Panc1 (cell line): ENCODE measurements at regions not wholly inside any gene's neighbourhood (a gene's known extent, or its start where the extent isn't known, plus 50 kb on each side); places are given as distances from the start of the nearest gene placed in this dataset.

Experiments used
- ATAC-seq: fragments of 200-7000 bp; cut with Tn5 transposase; 2 replicates; pipeline ENCODE4 v1.9.1; 2020; ENCODE audit warnings: mild to moderate bottlenecking, moderate library complexity
- BruUV-seq: library from RNA; stranded (reverse); fragments of 400-500 nt; replicated peaks from 2 replicates; lab custom pipeline; 2021; lab: Mats Ljungman, UMichigan
- CTCF ChIA-PET: fragments of 300-600 bp; sonication (Branson Sonifier 250); formaldehyde crosslinking; loops from one replicate; lab custom pipeline; 2022; ENCODE audit warnings: antibody characterized with exemption; lab: Charles Lee
- POLR2A ChIA-PET: fragments of 300-600 bp; sonication (Branson Sonifier 250); formaldehyde crosslinking; loops from one replicate; lab custom pipeline; 2022; ENCODE audit warnings: antibody characterized with exemption; lab: Charles Lee
- DNase-seq: peaks from one replicate; pipeline ENCODE4 v3.0.0-alpha.2; 2010; ENCODE audit warnings: low read depth, low spot score
- H3K27ac ChIP-seq: 2 replicates; pipeline ENCODE4 v1.5.1; 2011; ENCODE audit warnings: mild to moderate bottlenecking, low read length, inconsistent platforms
- H3K27me3 ChIP-seq: fragments of 200-500 bp; sonication (Bioruptor generic); 2 replicates; pipeline ENCODE4 v1.6.0; 2014; ENCODE audit warnings: low read length, inconsistent platforms; ENCODE audit not compliant: control insufficient read depth, insufficient read depth
- H3K36me3 ChIP-seq: fragments of 200-500 bp; sonication (Bioruptor generic); 2 replicates; pipeline ENCODE4 v1.5.1; 2014; ENCODE audit warnings: inconsistent platforms, mild to moderate bottlenecking, low read length, moderate library complexity; ENCODE audit not compliant: control insufficient read depth, insufficient read depth
- H3K4me1 ChIP-seq: 2 replicates; pipeline ENCODE4 v1.5.1; 2011; ENCODE audit warnings: inconsistent platforms, mild to moderate bottlenecking, low read length, moderate library complexity; ENCODE audit not compliant: control insufficient read depth, insufficient read depth
- H3K4me3 ChIP-seq, 2 experiments: 2 replicates each; pipeline ENCODE4 v1.5.1; 2011 to 2012; ENCODE audit warnings: low read depth in 2 of 2, low read length in 2 of 2, mild to moderate bottlenecking in 2 of 2, inconsistent platforms in 1 of 2, moderate library complexity in 1 of 2
- H3K9me3 ChIP-seq: fragments of 200-500 bp; sonication (Bioruptor generic); 2 replicates; pipeline ENCODE4 v1.5.1; 2014; ENCODE audit warnings: low read depth, mild to moderate bottlenecking, inconsistent platforms, low read length, moderate library complexity; ENCODE audit not compliant: control insufficient read depth, insufficient read depth
- POLR2AphosphoS5 ChIP-seq: IDR thresholded peaks from 2 replicates; pipeline ENCODE4 v1.6.1; 2012; ENCODE audit warnings: mild to moderate bottlenecking, low read depth, low read length, moderate library complexity
- SIN3A ChIP-seq: IDR thresholded peaks from 2 replicates; pipeline ENCODE4 v1.6.1; 2012; ENCODE audit warnings: low read depth, mild to moderate bottlenecking, low read length, moderate library complexity, borderline replicate concordance; ENCODE audit not compliant: insufficient read depth
- TCF7L2 ChIP-seq: IDR thresholded peaks from 2 replicates; pipeline ENCODE4 v1.6.1; 2011; ENCODE audit warnings: mild to moderate bottlenecking, low read depth, low read length, inconsistent platforms
- in situ Hi-C: cut with HindIII; loops from 2 replicates; pipeline ENCODE4 v1.10.0; 2016; ENCODE audit warnings: low sequenced_read_pairs, low pct_unique_long_range_greater_than_20kb
- intact Hi-C: fragments of 100-400 bp; cut with micrococcal nuclease; formaldehyde crosslinking; loops from one replicate; pipeline ENCODE4 v1.10.0; 2022; ENCODE audit not compliant: unreplicated experiment
- TF ChIP-seq, protein P1 (sequence below): fragments of 450-650 bp; IDR thresholded peaks from 2 replicates; pipeline ENCODE4 v1.5.1; 2017; ENCODE audit warnings: mild to moderate bottlenecking
- TF ChIP-seq, protein P2 (sequence below), 2 experiments: IDR thresholded peaks; 2 replicates each; pipeline ENCODE4 v1.6.1; 2011 to 2012; ENCODE audit warnings: low read depth in 2 of 2, control low read depth in 1 of 2, low read length in 1 of 2, mild to moderate bottlenecking in 1 of 2, moderate library complexity in 1 of 2; ENCODE audit not compliant: insufficient read depth in 1 of 2

DNA sequence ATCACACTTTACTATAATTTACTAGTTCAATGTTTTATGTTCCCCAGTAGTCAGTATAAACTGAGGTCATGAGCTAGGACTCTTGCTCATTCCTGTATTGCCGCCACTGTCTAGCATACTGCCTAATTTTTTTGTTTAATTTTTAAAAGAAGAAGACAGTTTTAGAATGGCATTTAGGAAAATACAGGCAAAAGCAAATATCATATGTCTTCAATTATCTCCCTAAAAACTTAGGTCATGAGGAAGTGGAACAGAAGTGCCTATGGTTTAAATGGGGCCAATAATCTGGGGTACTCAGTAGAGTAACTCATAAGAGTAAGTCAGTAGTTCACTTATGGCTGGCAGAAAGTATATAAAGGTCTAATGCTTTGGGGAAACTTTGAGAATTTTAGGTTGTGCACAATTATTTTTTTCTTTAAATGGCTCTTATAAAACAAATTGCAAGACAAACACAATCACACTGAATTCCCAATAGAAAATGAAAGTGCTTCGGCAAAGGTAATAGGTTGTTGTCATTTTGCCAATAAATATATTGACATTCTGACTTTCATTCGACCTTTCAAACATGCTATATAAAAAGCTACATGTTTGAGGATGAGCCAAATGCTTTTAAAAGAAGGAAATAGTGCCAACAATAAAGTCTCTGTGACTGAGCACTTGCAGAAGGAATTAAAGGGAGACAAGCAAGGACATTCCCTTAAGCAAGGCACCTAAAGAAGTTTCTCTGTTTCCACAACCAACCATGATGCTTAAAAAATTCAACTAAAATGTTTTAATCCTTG is 390.1 kb downstream of the PDGFC start:
- no peaks in the 10 kb centered on the region for H3K27me3 ChIP-seq
- TF ChIP-seq, protein P1, sequence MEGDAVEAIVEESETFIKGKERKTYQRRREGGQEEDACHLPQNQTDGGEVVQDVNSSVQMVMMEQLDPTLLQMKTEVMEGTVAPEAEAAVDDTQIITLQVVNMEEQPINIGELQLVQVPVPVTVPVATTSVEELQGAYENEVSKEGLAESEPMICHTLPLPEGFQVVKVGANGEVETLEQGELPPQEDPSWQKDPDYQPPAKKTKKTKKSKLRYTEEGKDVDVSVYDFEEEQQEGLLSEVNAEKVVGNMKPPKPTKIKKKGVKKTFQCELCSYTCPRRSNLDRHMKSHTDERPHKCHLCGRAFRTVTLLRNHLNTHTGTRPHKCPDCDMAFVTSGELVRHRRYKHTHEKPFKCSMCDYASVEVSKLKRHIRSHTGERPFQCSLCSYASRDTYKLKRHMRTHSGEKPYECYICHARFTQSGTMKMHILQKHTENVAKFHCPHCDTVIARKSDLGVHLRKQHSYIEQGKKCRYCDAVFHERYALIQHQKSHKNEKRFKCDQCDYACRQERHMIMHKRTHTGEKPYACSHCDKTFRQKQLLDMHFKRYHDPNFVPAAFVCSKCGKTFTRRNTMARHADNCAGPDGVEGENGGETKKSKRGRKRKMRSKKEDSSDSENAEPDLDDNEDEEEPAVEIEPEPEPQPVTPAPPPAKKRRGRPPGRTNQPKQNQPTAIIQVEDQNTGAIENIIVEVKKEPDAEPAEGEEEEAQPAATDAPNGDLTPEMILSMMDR: no peak
- TF ChIP-seq SIN3A: no peak
- TF ChIP-seq TCF7L2: peak; percentile 53; the same call in 1 of the 2 replicates
- no peak for TF ChIP-seq POLR2AphosphoS5
- TF ChIP-seq, protein P2, sequence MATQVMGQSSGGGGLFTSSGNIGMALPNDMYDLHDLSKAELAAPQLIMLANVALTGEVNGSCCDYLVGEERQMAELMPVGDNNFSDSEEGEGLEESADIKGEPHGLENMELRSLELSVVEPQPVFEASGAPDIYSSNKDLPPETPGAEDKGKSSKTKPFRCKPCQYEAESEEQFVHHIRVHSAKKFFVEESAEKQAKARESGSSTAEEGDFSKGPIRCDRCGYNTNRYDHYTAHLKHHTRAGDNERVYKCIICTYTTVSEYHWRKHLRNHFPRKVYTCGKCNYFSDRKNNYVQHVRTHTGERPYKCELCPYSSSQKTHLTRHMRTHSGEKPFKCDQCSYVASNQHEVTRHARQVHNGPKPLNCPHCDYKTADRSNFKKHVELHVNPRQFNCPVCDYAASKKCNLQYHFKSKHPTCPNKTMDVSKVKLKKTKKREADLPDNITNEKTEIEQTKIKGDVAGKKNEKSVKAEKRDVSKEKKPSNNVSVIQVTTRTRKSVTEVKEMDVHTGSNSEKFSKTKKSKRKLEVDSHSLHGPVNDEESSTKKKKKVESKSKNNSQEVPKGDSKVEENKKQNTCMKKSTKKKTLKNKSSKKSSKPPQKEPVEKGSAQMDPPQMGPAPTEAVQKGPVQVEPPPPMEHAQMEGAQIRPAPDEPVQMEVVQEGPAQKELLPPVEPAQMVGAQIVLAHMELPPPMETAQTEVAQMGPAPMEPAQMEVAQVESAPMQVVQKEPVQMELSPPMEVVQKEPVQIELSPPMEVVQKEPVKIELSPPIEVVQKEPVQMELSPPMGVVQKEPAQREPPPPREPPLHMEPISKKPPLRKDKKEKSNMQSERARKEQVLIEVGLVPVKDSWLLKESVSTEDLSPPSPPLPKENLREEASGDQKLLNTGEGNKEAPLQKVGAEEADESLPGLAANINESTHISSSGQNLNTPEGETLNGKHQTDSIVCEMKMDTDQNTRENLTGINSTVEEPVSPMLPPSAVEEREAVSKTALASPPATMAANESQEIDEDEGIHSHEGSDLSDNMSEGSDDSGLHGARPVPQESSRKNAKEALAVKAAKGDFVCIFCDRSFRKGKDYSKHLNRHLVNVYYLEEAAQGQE (IDR thresholded peaks at IDR 0.05; ENCODE audit: insufficient read depth in 1 of 2, low read depth in 2 of 2, low read length in 1 of 2): no peak
- H3K36me3 ChIP-seq: no peaks in the 10 kb centered on the region
- CTCF ChIA-PET: no interaction called here
- POLR2A ChIA-PET: no interaction called here
- in situ Hi-C loops: no loop called here
- no peak for DNase-seq
- no peak for ATAC-seq
- intact Hi-C loops: no loop called here
- H3K4me3 ChIP-seq: no peak overlapping the region
- BruUV-seq: no TSS peak
- H3K4me1 ChIP-seq: peaks cover 19% of the 10 kb centered on the region
- H3K9me3 ChIP-seq: no peaks in the 10 kb centered on the region
- peak overlapping the region; percentile 44; the same call in 1 of the 2 replicates for H3K27ac ChIP-seq

- POLR2A ChIA-PET: no interaction called here
- TF ChIP-seq TCF7L2 (no peak), SIN3A (no peak), POLR2AphosphoS5 (no peak)
- TF ChIP-seq, protein P2 (IDR thresholded peaks at IDR 0.05; ENCODE audit: insufficient read depth in 1 of 2, low read depth in 2 of 2, low read length in 1 of 2): no peak
- TF ChIP-seq, protein P1: no peak
- BruUV-seq: no TSS peak
- Histone ChIP-seq H3K27ac (no peak overlapping the region), H3K4me3 (no peak overlapping the region), H3K4me1 (peaks cover 11% of the 10 kb centered on the region; the same call in 1 of the 2 replicates), H3K36me3 (no peaks in the 10 kb centered on the region), H3K27me3 (no peaks in the 10 kb centered on the region), H3K9me3 (no peaks in the 10 kb centered on the region)
- no peak for ATAC-seq
- CTCF ChIA-PET: no interaction called here
- DNase-seq: no peak
- intact Hi-C loops: no loop called here
- in situ Hi-C loops: no loop called here
Measured at GRCh38 chr4:156578713-156579112, 392.9 kb downstream of the PDGFC start.
